ENCODE measurements at regions not wholly inside any gene's neighbourhood (a gene's known extent, or its start where the extent isn't known, plus 50 kb on each side); places are given as distances from the start of the nearest gene placed in this dataset.

- Histone ChIP-seq H2AFZ (ENCODE audit: low read length) (no peak overlapping the region), H3K27me3 (ENCODE audit: insufficient read depth, low read length) (no peaks in the 10 kb centered on the region), H3K56ac (ENCODE audit: insufficient read length, low read depth, low read length) (no peak overlapping the region), H3K14ac (ENCODE audit: insufficient read depth, low read length) (no peak overlapping the region), H2BK15ac (ENCODE audit: low read depth, low read length) (no peak overlapping the region), H3K9me3 (ENCODE audit: control insufficient read depth, low read depth, low read length) (no peaks in the 10 kb centered on the region), H2BK20ac (ENCODE audit: low read depth, low read length, poor library complexity, severe bottlenecking) (no peak overlapping the region), H2BK5ac (ENCODE audit: insufficient read length, low read length) (no peak overlapping the region), H2BK12ac (ENCODE audit: insufficient read length, low read depth, low read length) (no peak overlapping the region), H4K5ac (ENCODE audit: insufficient read length, low read depth, low read length) (no peak overlapping the region), H3K27ac (ENCODE audit: insufficient read length, low read depth, low read length) (no peak overlapping the region), H3K23ac (ENCODE audit: insufficient read length, low read depth, low read length) (no peak overlapping the region), H3K18ac (ENCODE audit: insufficient read length, low read depth, low read length) (no peak overlapping the region), H4K8ac (replicated peaks; ENCODE audit: insufficient read length, low read depth, low read length) (no peak overlapping the region), H3K79me2 (ENCODE audit: insufficient read depth, low read length) (no peaks in the 10 kb centered on the region), H3K79me1 (ENCODE audit: insufficient read depth, low read depth, low read length, poor library complexity, severe bottlenecking) (no peaks in the 10 kb centered on the region), H3K4me2 (ENCODE audit: insufficient read depth, insufficient read length, low read length) (no peak overlapping the region), H3T11ph (ENCODE audit: low read length) (no peak overlapping the region), H3K4ac (ENCODE audit: low read depth, low read length) (no peak overlapping the region), H2BK120ac (ENCODE audit: low read depth, low read length, poor library complexity, severe bottlenecking) (no peak overlapping the region), H3K4me1 (ENCODE audit: insufficient read depth, low read length) (peaks cover 9% of the 10 kb centered on the region; the same call in 1 of the 2 replicates), H4K91ac (ENCODE audit: insufficient read length, low read depth, low read length) (no peak overlapping the region), H2AK5ac (ENCODE audit: insufficient read length, low read length) (no peak overlapping the region), H3K9ac (ENCODE audit: extremely low read depth, insufficient read length, low read length) (no peak overlapping the region), H4K20me1 (ENCODE audit: control insufficient read depth, insufficient read depth, insufficient read length) (no peaks in the 10 kb centered on the region), H3K23me2 (ENCODE audit: insufficient read length, low read depth, low read length, poor library complexity, severe bottlenecking) (no peaks in the 10 kb centered on the region)
- Mint-ChIP-seq H3K36me3 (ENCODE audit: insufficient read depth in 1 of 3, low read depth in 3 of 3) (no peaks in the 10 kb centered on the region), H3K27me3 (ENCODE audit: low read depth) (no peaks in the 10 kb centered on the region), H3K4me1 (peaks cover 32 to 37% of the 10 kb centered on the region in 2 experiments), H3K9me3 (no peaks in the 10 kb centered on the region), H3K4me3 (no peak overlapping the region), H3K27ac (no peak overlapping the region)
- no CpG with 5 or more reads among the region's 3 CpGs for WGBS (ENCODE audit: extremely low coverage, insufficient read length, low lambda C conversion rate)
- no peak for TF ChIP-seq CTCF (conservative IDR thresholded peaks at IDR 0.05)
- DNase-seq: no peak
Measured at GRCh38 chr3:115208066-115208750, 61.1 kb upstream of the ZBTB20 start.

Data from H9 (cell line).